CD4-positive, alpha-beta T cell treated with Interleukin-17A for 1 hour (primary cell): ENCODE measurements at regions not wholly inside any gene's neighbourhood (a gene's known extent, or its start where the extent isn't known, plus 50 kb on each side); places are given as distances from the start of the nearest gene placed in this dataset.
A peak's percentile ranks its signal among the peaks of the same experiment; 100 is the strongest.
"Not testable (repeated sequence)": the region's sequence is repeated elsewhere in the genome, so short reads cannot be mapped to it uniquely, and the experiment has no call there.

Experiments used
- DNase-seq: peaks from one replicate; pipeline ENCODE4 v3.0.0-alpha.2; 2020

- no peak for DNase-seq
Observed at GRCh38 chr7:101712652-101713051, 83.6 kb upstream of the MYL10 start.

GRCh38 chr7:101714097-101714496, 85.0 kb upstream of the MYL10 start:
- no peak for DNase-seq

GRCh38 chr7:101717628-101718357, 88.7 kb upstream of the MYL10 start:
- peak; percentile 21 for DNase-seq

- no peak for DNase-seq
Observed at GRCh38 chr7:101718363-101719122, 89.4 kb upstream of the MYL10 start.

GRCh38 chr7:101719123-101719470, 90.0 kb upstream of the MYL10 start:
- DNase-seq = no peak

GRCh38 chr7:101720324-101720723, 91.2 kb upstream of the MYL10 start:
- DNase-seq = no peak

- DNase-seq = no peak
Observed at GRCh38 chr7:101722247-101722646, 93.2 kb upstream of the MYL10 start.

- no peak for DNase-seq
Observed at GRCh38 chr7:101723835-101724234, 93.6 kb upstream of the CUX1 start.

- no peak for DNase-seq
Observed at GRCh38 chr7:101724957-101725356, 92.5 kb upstream of the CUX1 start.

GRCh38 chr7:101725921-101726320, 91.5 kb upstream of the CUX1 start:
- DNase-seq = no peak

- DNase-seq = no peak
Observed at GRCh38 chr7:101727184-101727583, 90.2 kb upstream of the CUX1 start.

GRCh38 chr7:101728128-101728527, 89.3 kb upstream of the CUX1 start:
- DNase-seq = no peak

GRCh38 chr7:101728873-101729240, 88.6 kb upstream of the CUX1 start:
- DNase-seq = not testable (repeated sequence)

- no peak for DNase-seq
Observed at GRCh38 chr7:101729241-101729883, 88.1 kb upstream of the CUX1 start.

GRCh38 chr7:101731502-101732084, 85.8 kb upstream of the CUX1 start:
- DNase-seq = no peak

GRCh38 chr7:101733713-101734475, 83.5 kb upstream of the CUX1 start:
- no peak for DNase-seq

GRCh38 chr7:101736084-101736483, 81.3 kb upstream of the CUX1 start:
- no peak for DNase-seq

GRCh38 chr7:101739775-101740398, 77.5 kb upstream of the CUX1 start:
- no peak for DNase-seq

GRCh38 chr7:101740981-101741725, 76.3 kb upstream of the CUX1 start:
- peak; percentile 10 for DNase-seq

- DNase-seq = peak; percentile 74
Observed at GRCh38 chr7:101743241-101743994, 74.0 kb upstream of the CUX1 start.

GRCh38 chr7:101743995-101744360, 73.4 kb upstream of the CUX1 start:
- DNase-seq = no peak
